ENCODE measurements at regions not wholly inside any gene's neighbourhood (a gene's known extent, or its start where the extent isn't known, plus 50 kb on each side); places are given as distances from the start of the nearest gene placed in this dataset.

- no peak overlapping the region for H3K4me3 ChIP-seq (ENCODE audit: low read length)
- TF ChIP-seq, protein P1, sequence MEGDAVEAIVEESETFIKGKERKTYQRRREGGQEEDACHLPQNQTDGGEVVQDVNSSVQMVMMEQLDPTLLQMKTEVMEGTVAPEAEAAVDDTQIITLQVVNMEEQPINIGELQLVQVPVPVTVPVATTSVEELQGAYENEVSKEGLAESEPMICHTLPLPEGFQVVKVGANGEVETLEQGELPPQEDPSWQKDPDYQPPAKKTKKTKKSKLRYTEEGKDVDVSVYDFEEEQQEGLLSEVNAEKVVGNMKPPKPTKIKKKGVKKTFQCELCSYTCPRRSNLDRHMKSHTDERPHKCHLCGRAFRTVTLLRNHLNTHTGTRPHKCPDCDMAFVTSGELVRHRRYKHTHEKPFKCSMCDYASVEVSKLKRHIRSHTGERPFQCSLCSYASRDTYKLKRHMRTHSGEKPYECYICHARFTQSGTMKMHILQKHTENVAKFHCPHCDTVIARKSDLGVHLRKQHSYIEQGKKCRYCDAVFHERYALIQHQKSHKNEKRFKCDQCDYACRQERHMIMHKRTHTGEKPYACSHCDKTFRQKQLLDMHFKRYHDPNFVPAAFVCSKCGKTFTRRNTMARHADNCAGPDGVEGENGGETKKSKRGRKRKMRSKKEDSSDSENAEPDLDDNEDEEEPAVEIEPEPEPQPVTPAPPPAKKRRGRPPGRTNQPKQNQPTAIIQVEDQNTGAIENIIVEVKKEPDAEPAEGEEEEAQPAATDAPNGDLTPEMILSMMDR (conservative IDR thresholded peaks at IDR 0.05; ENCODE audit: low read depth, low read length) = no peak
- DNase-seq (ENCODE audit: low read depth) = no peak
Observed at GRCh38 chr2:219905640-219906039, 278.2 kb downstream of the SLC4A3 start.

- TF ChIP-seq, protein P1 (conservative IDR thresholded peaks at IDR 0.05; ENCODE audit: low read depth, low read length) = no peak
- no peak for DNase-seq (ENCODE audit: low read depth)
- H3K4me3 ChIP-seq (ENCODE audit: low read length) = no peak overlapping the region
Observed at GRCh38 chr2:219906114-219907010, 278.9 kb downstream of the SLC4A3 start.

GRCh38 chr2:219907011-219907365, 279.6 kb downstream of the SLC4A3 start:
- TF ChIP-seq, protein P1 (conservative IDR thresholded peaks at IDR 0.05; ENCODE audit: low read depth, low read length) = no peak
- H3K4me3 ChIP-seq (ENCODE audit: low read length) = no peak overlapping the region
- no peak for DNase-seq (ENCODE audit: low read depth)

- TF ChIP-seq, protein P1 (conservative IDR thresholded peaks at IDR 0.05; ENCODE audit: low read depth, low read length) = no peak
- DNase-seq (ENCODE audit: low read depth) = no peak
- no peak overlapping the region for H3K4me3 ChIP-seq (ENCODE audit: low read length)
Observed at GRCh38 chr2:219908538-219908937, 281.1 kb downstream of the SLC4A3 start.

DNA sequence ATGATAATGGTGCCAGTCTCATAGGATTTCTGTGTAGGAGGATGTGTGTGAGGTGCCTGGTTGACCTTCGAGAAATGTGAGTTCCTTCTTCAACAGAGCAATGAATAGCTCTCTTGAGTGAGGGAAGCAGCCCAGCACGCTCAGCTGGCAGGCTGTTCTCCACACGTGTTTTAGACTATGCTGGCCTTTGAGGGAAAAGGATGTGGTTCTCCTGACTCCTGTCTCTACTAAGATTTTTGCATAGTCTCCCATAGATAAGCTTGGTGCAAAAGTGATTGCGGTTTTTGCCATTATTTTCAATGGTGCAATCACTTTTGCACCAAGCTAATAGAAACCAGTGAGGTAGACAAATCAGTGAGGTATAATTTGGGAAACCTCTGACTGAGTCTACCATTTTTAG, 284.1 kb downstream of the SLC4A3 start:
- DNase-seq (ENCODE audit: low read depth) = no peak
- TF ChIP-seq, protein P1 (conservative IDR thresholded peaks at IDR 0.05; ENCODE audit: low read depth, low read length) = no peak
- H3K4me3 ChIP-seq (ENCODE audit: low read length) = no peak overlapping the region

DNA sequence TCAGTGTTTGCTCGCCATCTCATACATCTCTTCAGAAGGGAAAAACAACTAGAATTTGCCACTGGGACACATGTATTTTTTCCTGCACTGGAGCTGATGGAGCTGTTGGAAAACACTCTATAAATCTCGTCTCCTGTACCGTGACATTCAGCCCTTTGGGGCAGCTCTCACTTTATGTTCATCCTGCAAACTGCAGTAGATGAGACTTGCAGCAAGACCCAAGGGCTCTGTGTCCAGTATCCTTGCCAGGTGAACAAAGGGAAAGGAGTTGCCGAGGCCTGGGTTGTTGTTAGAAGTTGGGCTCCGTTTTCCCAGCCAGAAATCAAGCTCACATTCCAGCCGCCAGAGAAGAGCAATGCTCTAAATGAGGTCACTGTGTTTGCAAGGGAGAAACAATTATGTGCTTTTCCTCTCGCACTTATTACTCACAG, 285.1 kb downstream of the SLC4A3 start:
- no peak overlapping the region for H3K4me3 ChIP-seq (ENCODE audit: low read length)
- TF ChIP-seq, protein P1 (conservative IDR thresholded peaks at IDR 0.05; ENCODE audit: low read depth, low read length) = peak; percentile 27
- DNase-seq (ENCODE audit: low read depth) = no peak

DNA sequence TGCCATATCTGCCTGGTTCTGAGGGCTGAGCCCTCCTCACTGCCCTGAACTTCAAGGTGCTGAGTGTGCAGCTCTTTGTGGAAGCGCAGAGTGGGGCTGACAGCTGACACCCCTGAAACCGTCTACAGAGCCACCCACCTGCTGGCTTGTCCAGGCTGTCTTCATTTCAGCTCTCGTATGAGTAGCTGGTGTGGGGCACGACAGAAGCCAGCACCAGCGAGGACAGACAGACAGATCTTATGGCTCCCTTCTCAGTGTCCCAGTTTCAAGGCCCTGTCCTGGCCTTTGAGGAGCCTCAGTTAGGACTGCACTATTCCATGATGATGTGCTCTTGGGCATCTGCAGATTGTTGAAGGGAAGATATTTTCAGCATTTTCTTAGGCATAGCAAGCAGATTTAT, 287.1 kb downstream of the SLC4A3 start:
- TF ChIP-seq, protein P1 (conservative IDR thresholded peaks at IDR 0.05; ENCODE audit: low read depth, low read length) = no peak
- H3K4me3 ChIP-seq (ENCODE audit: low read length) = no peak overlapping the region

More for the DNA sequence above, 287.1 kb downstream of the SLC4A3 start:
- no peak for DNase-seq (ENCODE audit: low read depth)
